ENCODE measurements at regions not wholly inside any gene's neighbourhood (a gene's known extent, or its start where the extent isn't known, plus 50 kb on each side); places are given as distances from the start of the nearest gene placed in this dataset.

GRCh38 chr10:4538016-4538415 lies 288.0 kb upstream of the AKR1E2 start:
- no peak for ATAC-seq

GRCh38 chr10:4535521-4535920 lies 290.5 kb upstream of the AKR1E2 start:
- no peaks in the 10 kb centered on the region for H3K27me3 ChIP-seq
- no peak overlapping the region for H3K4me3 ChIP-seq
- no peak for DNase-seq
- H3K27ac ChIP-seq = no peak overlapping the region
- TF ChIP-seq CTCF (IDR thresholded peaks at IDR 0.05) = no peak
- intact Hi-C loops (cut with DNase I) = no loop called here
- H3K4me1 ChIP-seq = no peaks in the 10 kb centered on the region
- peak; percentile 47 for ATAC-seq
- H3K9me3 ChIP-seq = peaks cover 0 to 17% of the 10 kb centered on the region in 2 donors
- H3K36me3 ChIP-seq = no peaks in the 10 kb centered on the region

More at GRCh38 chr10:4538016-4538415, 288.0 kb upstream of the AKR1E2 start:
- no peak for DNase-seq
- peaks cover 0 to 21% of the 10 kb centered on the region in 2 donors for H3K9me3 ChIP-seq
- H3K27me3 ChIP-seq = no peaks in the 10 kb centered on the region
- TF ChIP-seq CTCF (IDR thresholded peaks at IDR 0.05) = no peak
- no peaks in the 10 kb centered on the region for H3K36me3 ChIP-seq
- no peak overlapping the region for H3K27ac ChIP-seq
- no peaks in the 10 kb centered on the region for H3K4me1 ChIP-seq
- intact Hi-C loops (cut with DNase I) = no loop called here
- no peak overlapping the region for H3K4me3 ChIP-seq

GRCh38 chr10:4533621-4534020 lies 292.4 kb upstream of the AKR1E2 start:
- Histone ChIP-seq H3K27ac (no peak overlapping the region), H3K4me1 (no peaks in the 10 kb centered on the region), H3K9me3 (peaks cover 0 to 13% of the 10 kb centered on the region in 2 donors), H3K36me3 (no peaks in the 10 kb centered on the region), H3K27me3 (no peaks in the 10 kb centered on the region), H3K4me3 (no peak overlapping the region)
- no peak for TF ChIP-seq CTCF (IDR thresholded peaks at IDR 0.05)
- DNase-seq (no peak), ATAC-seq (no peak)
- intact Hi-C loops (cut with DNase I) = no loop called here

GRCh38 chr10:4532976-4533375 lies 293.0 kb upstream of the AKR1E2 start:
- no peaks in the 10 kb centered on the region for H3K27me3 ChIP-seq
- H3K36me3 ChIP-seq = no peaks in the 10 kb centered on the region
- intact Hi-C loops (cut with DNase I) = no loop called here
- H3K9me3 ChIP-seq = peaks cover 0 to 12% of the 10 kb centered on the region in 2 donors
- no peak for TF ChIP-seq CTCF (IDR thresholded peaks at IDR 0.05)
- ATAC-seq (no peak), DNase-seq (peak in 1 of 4 donors; percentile 33)
- no peak overlapping the region for H3K4me3 ChIP-seq
- H3K27ac ChIP-seq = peak overlapping the region; percentile 46 to 63
- H3K4me1 ChIP-seq = no peaks in the 10 kb centered on the region

GRCh38 chr10:4532467-4532866 lies 293.5 kb upstream of the AKR1E2 start:
- ATAC-seq = no peak
- H3K4me3 ChIP-seq = no peak overlapping the region
- no peaks in the 10 kb centered on the region for H3K4me1 ChIP-seq
- no peaks in the 10 kb centered on the region for H3K27me3 ChIP-seq
- H3K9me3 ChIP-seq = peaks cover 0 to 7% of the 10 kb centered on the region in 2 donors
- H3K36me3 ChIP-seq = no peaks in the 10 kb centered on the region
- H3K27ac ChIP-seq = peak overlapping the region; percentile 46 to 63
- intact Hi-C loops (cut with DNase I) = no loop called here
- TF ChIP-seq CTCF (IDR thresholded peaks at IDR 0.05) = no peak
- no peak for DNase-seq

Data from left lung (tissue), 4 donors.